H1 (cell line): ENCODE measurements at regions not wholly inside any gene's neighbourhood (a gene's known extent, or its start where the extent isn't known, plus 50 kb on each side); places are given as distances from the start of the nearest gene placed in this dataset.

Experiments
- CTCF ChIA-PET: fragments of 300-600 bp; sonication (Branson Sonifier 250); formaldehyde crosslinking; loops from one replicate; lab custom pipeline; 2021; ENCODE audit not compliant: partially characterized antibody; lab: Charles Lee
- POLR2A ChIA-PET: fragments of 300-600 bp; sonication (Branson Sonifier 250); formaldehyde crosslinking; loops from one replicate; lab custom pipeline; 2021; ENCODE audit warnings: inconsistent platforms; ENCODE audit not compliant: partially characterized antibody; lab: Charles Lee
- DNase-seq, 2 experiments: peaks; one replicate each; pipeline versions ENCODE4 v3.0.0 to v3.0.0-alpha.2; 2010 to 2022; ENCODE audit warnings: low spot score in 2 of 2, low read depth in 1 of 2, mixed read lengths in 1 of 2
- FAIRE-seq: peaks from 2 replicates; lab custom pipeline; 2011; peaks lifted over from hg19 to GRCh38; lab: Jason Lieb, UNC
- H2AFZ ChIP-seq: 2 replicates; pipeline ENCODE4 v1.8.1; 2012; ENCODE audit warnings: low read length, inconsistent platforms
- H2AK5ac ChIP-seq: 2 replicates; pipeline ENCODE4 v1.6.1; 2013; ENCODE audit warnings: low read depth, low read length
- H2BK120ac ChIP-seq: replicated peaks from 2 replicates; pipeline ENCODE3; 2013; ENCODE audit warnings: low read depth, low read length, inconsistent platforms
- H2BK12ac ChIP-seq: 2 replicates; pipeline ENCODE4 v1.6.1; 2013; ENCODE audit warnings: low read depth, low read length
- H2BK15ac ChIP-seq: 2 replicates; pipeline ENCODE4 v1.6.1; 2013; ENCODE audit warnings: low read length
- H2BK20ac ChIP-seq: 2 replicates; pipeline ENCODE4 v1.6.1; 2013; ENCODE audit warnings: low read length
- H2BK5ac ChIP-seq: 2 replicates; pipeline ENCODE4 v1.6.1; 2013; ENCODE audit warnings: low read depth, low read length
- H3K14ac ChIP-seq: 2 replicates; pipeline ENCODE4 v1.6.1; 2013; ENCODE audit warnings: inconsistent platforms; ENCODE audit not compliant: insufficient read length
- H3K18ac ChIP-seq: 2 replicates; pipeline ENCODE4 v1.6.1; 2013; ENCODE audit warnings: low read length; ENCODE audit errors: extremely low read depth
- H3K23ac ChIP-seq: 2 replicates; pipeline ENCODE4 v1.6.1; 2013; ENCODE audit warnings: inconsistent platforms; ENCODE audit not compliant: insufficient read length
- H3K23me2 ChIP-seq: 2 replicates; pipeline ENCODE4 v1.6.1; 2013; ENCODE audit warnings: low read depth, low read length
- H3K27ac ChIP-seq: 2 replicates; pipeline ENCODE4 v1.6.1; 2011; ENCODE audit warnings: low read depth, low read length, inconsistent platforms
- H3K27me3 ChIP-seq, 4 experiments: replicated peaks in 1 of 4; 1 replicate in 1 of 4; 2 replicates in 3 of 4; pipeline versions ENCODE4 v1.6.1 to v1.8.1; 2011 to 2013; ENCODE audit warnings: low read length in 3 of 4, mild to moderate bottlenecking in 3 of 4, inconsistent platforms in 2 of 4, mixed read lengths in 2 of 4, moderate library complexity in 1 of 4; ENCODE audit not compliant: control insufficient read depth in 3 of 4, insufficient read depth in 3 of 4; ENCODE audit errors: extremely low read depth in 1 of 4
- H3K36me3 ChIP-seq, 4 experiments: 2 replicates each; pipeline versions ENCODE4 v1.6.1 to v1.8.1; 2011 to 2013; ENCODE audit warnings: mild to moderate bottlenecking in 4 of 4, low read length in 3 of 4, moderate library complexity in 2 of 4, control low read depth in 1 of 4, inconsistent platforms in 1 of 4; ENCODE audit not compliant: insufficient read depth in 4 of 4, control insufficient read depth in 2 of 4
- H3K4ac ChIP-seq: replicated peaks from 2 replicates; pipeline ENCODE3; 2013; ENCODE audit warnings: low read length, low read depth, mixed read lengths, inconsistent platforms; ENCODE audit not compliant: insufficient read length
- H3K4me1 ChIP-seq, 4 experiments: replicated peaks in 1 of 4; 1 replicate in 1 of 4; 2 replicates in 3 of 4; pipeline versions ENCODE4 v1.6.1 to v1.8.1; 2011 to 2013; ENCODE audit warnings: low read length in 3 of 4, inconsistent platforms in 2 of 4, mixed read lengths in 1 of 4; ENCODE audit not compliant: insufficient read depth in 4 of 4, control insufficient read depth in 3 of 4
- H3K4me2 ChIP-seq, 2 experiments: 2 replicates each; pipeline versions ENCODE4 v1.6.1 to v1.8.1; 2011 to 2013; ENCODE audit warnings: low read depth in 2 of 2, low read length in 2 of 2, control low read depth in 1 of 2, inconsistent platforms in 1 of 2, mild to moderate bottlenecking in 1 of 2; ENCODE audit not compliant: insufficient read depth in 1 of 2
- H3K4me3 ChIP-seq, 4 experiments: fragments of 200-600, 300-600 bp in 1 of 4; sonication (generic), shearing (Covaris generic), sonication (Bioruptor Twin) in 1 of 4; 2 replicates each; pipeline versions ENCODE4 v1.5.1 to v1.8.1; 2011 to 2016; ENCODE audit warnings: low read length in 4 of 4, low read depth in 3 of 4, control low read depth in 2 of 4, inconsistent platforms in 2 of 4, mild to moderate bottlenecking in 2 of 4, mixed read lengths in 1 of 4, moderate library complexity in 1 of 4; ENCODE audit not compliant: insufficient read depth in 2 of 4; ENCODE audit errors: extremely low read depth in 1 of 4
- H3K56ac ChIP-seq: replicated peaks from 2 replicates; pipeline ENCODE3; 2013; ENCODE audit warnings: low read depth, mild to moderate bottlenecking, mixed read lengths, low read length, inconsistent platforms; ENCODE audit not compliant: insufficient read length
- H3K79me1 ChIP-seq: 2 replicates; pipeline ENCODE4 v1.6.1; 2013; ENCODE audit warnings: low read depth, low read length, control low read depth
- H3K79me2 ChIP-seq, 2 experiments: 2 replicates each; pipeline versions ENCODE4 v1.6.1 to v1.8.1; 2012 to 2013; ENCODE audit warnings: low read length in 2 of 2, mild to moderate bottlenecking in 2 of 2, inconsistent platforms in 1 of 2; ENCODE audit not compliant: insufficient read depth in 2 of 2, control insufficient read depth in 1 of 2
- H3K9ac ChIP-seq, 4 experiments: replicated peaks in 1 of 4; 1 replicate in 1 of 4; 2 replicates in 3 of 4; pipeline versions ENCODE4 v1.6.1 to v1.8.1; 2011 to 2013; ENCODE audit warnings: low read depth in 3 of 4, low read length in 3 of 4, control low read depth in 2 of 4, mild to moderate bottlenecking in 2 of 4, moderate library complexity in 2 of 4, inconsistent platforms in 1 of 4; ENCODE audit errors: extremely low read depth in 1 of 4
- H3K9me3 ChIP-seq, 2 experiments: 2 replicates each; pipeline versions ENCODE4 v1.6.1 to v1.8.1; 2012 to 2013; ENCODE audit warnings: mild to moderate bottlenecking in 2 of 2, moderate library complexity in 2 of 2, control low read depth in 1 of 2, inconsistent platforms in 1 of 2, low read depth in 1 of 2, low read length in 1 of 2, mixed read lengths in 1 of 2; ENCODE audit not compliant: insufficient read depth in 2 of 2
- H4K20me1 ChIP-seq, 2 experiments: replicated peaks in 1 of 2; 2 replicates each; pipeline versions ENCODE3 to v1.8.1; 2011 to 2013; ENCODE audit warnings: inconsistent platforms in 2 of 2, low read length in 2 of 2, mild to moderate bottlenecking in 1 of 2; ENCODE audit not compliant: insufficient read depth in 2 of 2, control insufficient read depth in 1 of 2
- H4K5ac ChIP-seq: 2 replicates; pipeline ENCODE4 v1.6.1; 2013; ENCODE audit warnings: low read length, low read depth, mixed read lengths, inconsistent platforms; ENCODE audit not compliant: insufficient read length
- H4K8ac ChIP-seq: 2 replicates; pipeline ENCODE4 v1.8.0; 2013; ENCODE audit warnings: mild to moderate bottlenecking, moderate library complexity, low read length, inconsistent platforms; ENCODE audit not compliant: insufficient read depth; ENCODE audit errors: extremely low read depth
- H4K91ac ChIP-seq: replicated peaks from 2 replicates; pipeline ENCODE3; 2013; ENCODE audit warnings: low read length, mixed read lengths, inconsistent platforms; ENCODE audit not compliant: insufficient read length
- BRCA1 ChIP-seq: IDR thresholded peaks from 2 replicates; pipeline ENCODE4 v1.6.1; 2012; ENCODE audit warnings: low read depth, low read length, improper control_type of control experiment
- CHD1 ChIP-seq: IDR thresholded peaks from 2 replicates; pipeline ENCODE4 v1.6.1; 2012; ENCODE audit warnings: low read depth, low read length, improper control_type of control experiment
- CREB1 ChIP-seq: IDR thresholded peaks from 2 replicates; pipeline ENCODE4 v1.6.1; 2012; ENCODE audit warnings: inconsistent platforms
- EGR1 ChIP-seq: IDR thresholded peaks from 2 replicates; pipeline ENCODE4 v1.6.1; 2011; ENCODE audit warnings: low read depth, low read length, borderline replicate concordance
- JUN ChIP-seq: IDR thresholded peaks from 2 replicates; pipeline ENCODE4 v1.6.1; 2011; ENCODE audit warnings: low read depth, mild to moderate bottlenecking, improper control_type of control experiment, low read length
- TAF7 ChIP-seq: optimal IDR thresholded peaks from 2 replicates; pipeline ENCODE3; 2011; ENCODE audit warnings: low read depth, mild to moderate bottlenecking, inconsistent platforms, low read length, moderate library complexity, borderline replicate concordance
- TBP ChIP-seq: IDR thresholded peaks from 2 replicates; pipeline ENCODE4 v1.6.1; 2011; ENCODE audit warnings: low read depth, low read length, improper control_type of control experiment
- WGBS, 2 experiments: shearing (Covaris generic) in 1 of 2; methylation state at CpG; one replicate each; pipeline versions ENCODE4 v1.1.6 to v1.1.7; 2013 to 2015; ENCODE audit warnings: low lambda C conversion rate in 2 of 2, mixed read lengths in 2 of 2, inconsistent platforms in 1 of 2, low coverage in 1 of 2, missing lambda C conversion rate in 1 of 2; ENCODE audit not compliant: insufficient replicate concordance in 2 of 2, insufficient coverage in 1 of 2, insufficient read length in 1 of 2; ENCODE audit errors: extremely low coverage in 1 of 2, missing lambda C conversion rate in 1 of 2; 5-methylcytosine and 5-hydroxymethylcytosine counted together

- no peak overlapping the region for H2BK120ac ChIP-seq
- no peak for TF ChIP-seq TBP
- no peak for TF ChIP-seq CHD1
- TF ChIP-seq TAF7 = no peak
- TF ChIP-seq EGR1 = no peak
- no peak for TF ChIP-seq CREB1
- TF ChIP-seq BRCA1 = no peak
- TF ChIP-seq JUN = no peak
- TF ChIP-seq, all 59 proteins: peak for 0
- no peaks in the 10 kb centered on the region for H3K36me3 ChIP-seq
- H3K79me2 ChIP-seq = no peaks in the 10 kb centered on the region
- H3K4ac ChIP-seq = no peak overlapping the region
- H3K23me2 ChIP-seq = no peaks in the 10 kb centered on the region
- DNase-seq (no peak), FAIRE-seq (no peak)
- H2AFZ ChIP-seq = no peak overlapping the region; the same call in 1 of the 2 replicates
- no peak overlapping the region for H3K4me2 ChIP-seq
- H3K14ac ChIP-seq = no peak overlapping the region
- H2BK12ac ChIP-seq = no peak overlapping the region
- no peak overlapping the region for H2BK5ac ChIP-seq
- no peaks in the 10 kb centered on the region for H3K9me3 ChIP-seq
- H3K27me3 ChIP-seq = no peaks in the 10 kb centered on the region
- no peak overlapping the region for H2BK20ac ChIP-seq
- no peak overlapping the region for H3K56ac ChIP-seq
- no peak overlapping the region for H4K91ac ChIP-seq
- POLR2A ChIA-PET = no interaction called here
- H3K4me3 ChIP-seq = no peak overlapping the region
- CTCF ChIA-PET = no interaction called here
- no peak overlapping the region for H3K9ac ChIP-seq
- no peaks in the 10 kb centered on the region for H3K79me1 ChIP-seq
- H2BK15ac ChIP-seq = no peak overlapping the region
- no peak overlapping the region for H4K8ac ChIP-seq
- no peak overlapping the region for H4K5ac ChIP-seq
- H3K4me1 ChIP-seq = no peaks in the 10 kb centered on the region
- no peak overlapping the region for H3K23ac ChIP-seq
- no peaks in the 10 kb centered on the region for H4K20me1 ChIP-seq
- WGBS, 2 experiments = 93% methylated on average over 3 of the region's 3 CpGs; no CpG with 5 or more reads in 1 of the 2 experiments
- H3K27ac ChIP-seq = no peak overlapping the region
- no peak overlapping the region for H2AK5ac ChIP-seq
- H3K18ac ChIP-seq = no peak overlapping the region
Observed at GRCh38 chr4:135204311-135204710, 1002.7 kb upstream of the PABPC4L start.
